ENCODE measurements at regions not wholly inside any gene's neighbourhood (a gene's known extent, or its start where the extent isn't known, plus 50 kb on each side); places are given as distances from the start of the nearest gene placed in this dataset.

DNA sequence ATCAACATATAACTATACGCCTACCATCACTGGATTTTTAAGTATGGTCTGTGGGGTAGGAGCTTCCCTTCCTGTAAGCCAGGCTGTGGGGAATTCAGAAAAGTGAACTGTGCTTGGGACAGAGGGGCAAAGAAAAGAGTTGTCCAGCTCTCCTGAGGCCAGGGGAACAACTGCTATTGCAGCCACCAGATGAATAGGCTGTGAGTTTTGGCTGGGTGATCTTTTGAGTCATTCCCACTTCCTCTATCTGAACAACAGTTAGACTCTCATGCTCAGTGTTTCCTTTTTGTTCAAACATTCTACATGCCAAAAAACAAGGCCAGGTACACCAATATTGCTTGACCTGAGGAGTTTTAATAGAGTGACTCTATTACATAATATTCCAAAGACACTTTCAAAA lies 426.2 kb upstream of the DACH1 start:
- no peak for TF ChIP-seq POLR2A (IDR thresholded peaks at IDR 0.05; ENCODE audit: extremely low read depth, insufficient read length)
- TF ChIP-seq, protein P1, sequence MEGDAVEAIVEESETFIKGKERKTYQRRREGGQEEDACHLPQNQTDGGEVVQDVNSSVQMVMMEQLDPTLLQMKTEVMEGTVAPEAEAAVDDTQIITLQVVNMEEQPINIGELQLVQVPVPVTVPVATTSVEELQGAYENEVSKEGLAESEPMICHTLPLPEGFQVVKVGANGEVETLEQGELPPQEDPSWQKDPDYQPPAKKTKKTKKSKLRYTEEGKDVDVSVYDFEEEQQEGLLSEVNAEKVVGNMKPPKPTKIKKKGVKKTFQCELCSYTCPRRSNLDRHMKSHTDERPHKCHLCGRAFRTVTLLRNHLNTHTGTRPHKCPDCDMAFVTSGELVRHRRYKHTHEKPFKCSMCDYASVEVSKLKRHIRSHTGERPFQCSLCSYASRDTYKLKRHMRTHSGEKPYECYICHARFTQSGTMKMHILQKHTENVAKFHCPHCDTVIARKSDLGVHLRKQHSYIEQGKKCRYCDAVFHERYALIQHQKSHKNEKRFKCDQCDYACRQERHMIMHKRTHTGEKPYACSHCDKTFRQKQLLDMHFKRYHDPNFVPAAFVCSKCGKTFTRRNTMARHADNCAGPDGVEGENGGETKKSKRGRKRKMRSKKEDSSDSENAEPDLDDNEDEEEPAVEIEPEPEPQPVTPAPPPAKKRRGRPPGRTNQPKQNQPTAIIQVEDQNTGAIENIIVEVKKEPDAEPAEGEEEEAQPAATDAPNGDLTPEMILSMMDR (IDR thresholded peaks at IDR 0.05; ENCODE audit: low read depth, low read length) = no peak
- TF ChIP-seq, protein P2, sequence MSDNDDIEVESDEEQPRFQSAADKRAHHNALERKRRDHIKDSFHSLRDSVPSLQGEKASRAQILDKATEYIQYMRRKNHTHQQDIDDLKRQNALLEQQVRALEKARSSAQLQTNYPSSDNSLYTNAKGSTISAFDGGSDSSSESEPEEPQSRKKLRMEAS (IDR thresholded peaks at IDR 0.05; ENCODE audit: low read depth, low read length) = no peak
- no peak for TF ChIP-seq MYC (IDR thresholded peaks at IDR 0.05; ENCODE audit: low read depth, low read length)
- DNase-seq (ENCODE audit: low read depth) = no peak

DNA sequence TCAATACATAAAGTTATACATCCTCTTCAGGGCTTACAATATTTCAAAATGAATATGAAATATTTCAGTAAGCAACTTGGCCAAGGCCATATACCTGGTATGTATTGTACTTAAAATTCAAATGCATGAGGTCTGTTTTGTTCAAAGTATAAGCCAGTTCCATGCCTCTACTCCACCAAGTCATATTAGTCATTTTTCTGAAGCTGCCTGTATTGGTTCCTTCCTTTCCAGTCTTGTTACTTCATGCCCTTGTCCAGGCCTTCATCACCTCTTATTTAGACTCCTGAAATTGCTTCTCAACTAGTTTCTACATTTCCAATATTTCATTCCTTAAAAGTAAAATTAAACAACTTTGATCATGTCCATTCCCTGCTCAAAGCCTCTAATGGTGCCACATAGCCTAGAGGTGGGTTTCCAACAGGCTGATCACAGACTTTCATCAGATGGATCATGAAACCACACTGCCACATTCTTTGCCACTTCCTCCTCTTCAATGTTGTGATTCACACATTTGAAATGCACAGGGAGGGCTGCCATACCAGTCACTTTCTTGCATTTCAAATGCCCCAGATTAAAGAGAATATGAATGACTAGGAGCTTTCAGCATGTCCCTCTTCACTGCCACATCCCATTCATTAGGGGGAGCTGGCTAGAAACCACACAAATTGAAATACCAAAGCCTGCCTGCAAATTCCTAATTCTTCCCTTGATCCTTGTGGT lies 424.1 kb upstream of the DACH1 start:
- H3K4me3 ChIP-seq (ENCODE audit: low read depth, low read length) = no peak overlapping the region
- DNase-seq (ENCODE audit: low read depth) = peak; percentile 12

More for the DNA sequence above, 426.2 kb upstream of the DACH1 start:
- H3K4me3 ChIP-seq (ENCODE audit: low read depth, low read length) = no peak overlapping the region

DNA sequence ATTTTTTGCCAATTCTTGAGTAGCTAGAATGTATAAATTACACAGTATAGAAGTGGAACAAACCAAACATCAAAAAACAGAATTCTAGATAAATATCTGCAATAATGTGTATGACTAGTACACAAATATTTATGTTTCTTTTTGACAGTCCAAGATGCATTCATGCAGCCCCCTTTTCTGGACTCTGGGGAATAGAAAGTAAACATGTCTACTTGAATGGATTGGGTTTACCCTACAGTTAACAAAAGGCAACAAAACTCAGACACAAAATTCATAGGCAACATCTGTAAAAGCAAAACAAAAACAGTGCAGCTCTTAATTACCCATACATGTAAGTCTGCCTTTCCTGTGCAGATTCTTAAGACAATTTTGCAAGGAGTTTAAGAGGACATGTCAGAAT lies 419.4 kb upstream of the DACH1 start:
- TF ChIP-seq MYC (IDR thresholded peaks at IDR 0.05; ENCODE audit: low read depth, low read length) = no peak
- no peak for DNase-seq (ENCODE audit: low read depth)
- no peak overlapping the region for H3K4me3 ChIP-seq (ENCODE audit: low read depth, low read length)

More for the DNA sequence above, 424.1 kb upstream of the DACH1 start:
- no peak for TF ChIP-seq POLR2A (IDR thresholded peaks at IDR 0.05; ENCODE audit: extremely low read depth, insufficient read length)
- TF ChIP-seq, protein P2 (IDR thresholded peaks at IDR 0.05; ENCODE audit: low read depth, low read length) = no peak
- TF ChIP-seq, protein P1 (IDR thresholded peaks at IDR 0.05; ENCODE audit: low read depth, low read length) = no peak
- no peak for TF ChIP-seq MYC (IDR thresholded peaks at IDR 0.05; ENCODE audit: low read depth, low read length)

DNA sequence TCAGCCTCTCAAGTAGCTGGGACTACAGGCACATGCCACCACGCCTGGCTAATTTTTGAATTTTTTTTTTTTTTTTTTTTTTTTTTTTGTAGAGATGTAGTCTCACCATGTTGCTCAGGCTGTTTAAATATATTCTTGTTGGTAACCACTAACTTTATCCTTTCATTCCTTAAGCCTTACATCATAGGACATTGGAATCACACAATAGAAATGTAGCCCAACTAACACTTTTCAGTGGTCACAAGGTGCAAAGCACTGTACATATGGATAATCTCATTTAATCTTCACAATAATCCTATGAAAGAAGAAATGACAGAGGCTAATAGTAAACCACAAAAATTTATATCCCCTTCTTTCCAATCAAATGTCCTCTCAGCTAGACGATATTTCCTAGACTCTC lies 417.8 kb upstream of the DACH1 start:
- TF ChIP-seq, protein P1 (IDR thresholded peaks at IDR 0.05; ENCODE audit: low read depth, low read length) = no peak
- TF ChIP-seq, protein P2 (IDR thresholded peaks at IDR 0.05; ENCODE audit: low read depth, low read length) = no peak
- TF ChIP-seq MYC (IDR thresholded peaks at IDR 0.05; ENCODE audit: low read depth, low read length) (no peak), POLR2A (IDR thresholded peaks at IDR 0.05; ENCODE audit: extremely low read depth, insufficient read length) (no peak)
- DNase-seq (ENCODE audit: low read depth) = no peak
- no peak overlapping the region for H3K4me3 ChIP-seq (ENCODE audit: low read depth, low read length)

DNA sequence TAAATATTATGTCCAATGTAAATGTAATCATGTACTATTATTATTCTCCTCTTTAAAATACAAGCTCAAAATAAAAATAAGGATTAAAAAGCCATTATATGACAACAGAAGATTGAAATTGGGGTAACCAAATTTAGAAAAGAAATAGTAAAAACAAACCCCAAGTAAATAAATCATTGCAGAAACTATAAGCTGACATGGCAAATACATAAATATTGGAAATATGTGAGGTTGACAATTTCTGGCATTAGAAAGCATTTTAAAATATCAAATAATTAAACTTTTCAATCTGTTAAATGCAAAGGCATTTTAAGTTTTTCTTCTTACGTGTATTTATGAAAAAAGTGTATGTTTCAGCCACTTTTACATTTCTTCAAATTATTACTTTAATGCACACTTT lies 394.7 kb upstream of the DACH1 start:
- H3K4me3 ChIP-seq (ENCODE audit: low read depth, low read length) = no peak overlapping the region
- DNase-seq (ENCODE audit: low read depth) = no peak
- TF ChIP-seq, protein P1 (IDR thresholded peaks at IDR 0.05; ENCODE audit: low read depth, low read length) = no peak
- no peak for TF ChIP-seq MYC (IDR thresholded peaks at IDR 0.05; ENCODE audit: low read depth, low read length)
- TF ChIP-seq POLR2A (IDR thresholded peaks at IDR 0.05; ENCODE audit: extremely low read depth, insufficient read length) = no peak
- TF ChIP-seq, protein P2 (IDR thresholded peaks at IDR 0.05; ENCODE audit: low read depth, low read length) = no peak

DNA sequence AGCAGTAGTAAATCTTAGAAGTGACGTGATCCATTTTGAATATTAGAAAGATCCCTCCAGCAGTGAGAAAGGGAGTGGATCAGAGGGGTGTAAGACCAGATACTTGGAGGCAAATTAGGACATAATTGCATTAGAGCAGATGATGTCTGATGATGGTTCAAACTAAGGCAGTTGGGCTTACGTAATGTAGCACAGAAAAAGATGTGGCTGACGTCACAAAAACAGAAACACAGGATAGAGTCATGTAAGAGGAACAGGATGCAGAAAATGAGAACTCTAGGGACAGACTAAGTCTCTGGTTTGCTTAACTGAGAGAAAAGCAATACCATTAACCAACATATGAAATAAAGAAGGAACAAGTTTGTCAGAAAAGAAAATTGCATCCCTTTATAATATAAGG lies 392.5 kb upstream of the DACH1 start:
- TF ChIP-seq, protein P1 (IDR thresholded peaks at IDR 0.05; ENCODE audit: low read depth, low read length) = no peak
- no peak for TF ChIP-seq MYC (IDR thresholded peaks at IDR 0.05; ENCODE audit: low read depth, low read length)
- TF ChIP-seq, protein P2 (IDR thresholded peaks at IDR 0.05; ENCODE audit: low read depth, low read length) = no peak
- no peak for TF ChIP-seq POLR2A (IDR thresholded peaks at IDR 0.05; ENCODE audit: extremely low read depth, insufficient read length)
- H3K4me3 ChIP-seq (ENCODE audit: low read depth, low read length) = no peak overlapping the region
- no peak for DNase-seq (ENCODE audit: low read depth)
